Spinal cord (tissue), 9 donors: ENCODE measurements at regions not wholly inside any gene's neighbourhood (a gene's known extent, or its start where the extent isn't known, plus 50 kb on each side); places are given as distances from the start of the nearest gene placed in this dataset.
"Not testable (repeated sequence)": the region's sequence is repeated elsewhere in the genome, so short reads cannot be mapped to it uniquely, and the experiment has no call there.

Experiments
- DNase-seq, 6 donors: peaks; one replicate each; pipeline versions ENCODE4 v3.0.0 to v3.0.0-alpha.2; 2013 to 2015; ENCODE audit warnings: low spot score in 6 of 6, low read depth in 4 of 6
- H3K27ac ChIP-seq: one replicate; pipeline ENCODE4 v1.5.1; 2013; ENCODE audit warnings: low read depth, low read length, control low read depth
- H3K27me3 ChIP-seq: one replicate; pipeline ENCODE4 v1.6.1; 2013; ENCODE audit warnings: low read length; ENCODE audit not compliant: control insufficient read depth, insufficient read depth
- H3K36me3 ChIP-seq: one replicate; pipeline ENCODE4 v1.6.1; 2013; ENCODE audit warnings: low read length; ENCODE audit not compliant: control insufficient read depth, insufficient read depth
- H3K4me1 ChIP-seq: one replicate; pipeline ENCODE4 v1.6.1; 2013; ENCODE audit warnings: low read length; ENCODE audit not compliant: control insufficient read depth, insufficient read depth
- H3K4me3 ChIP-seq: one replicate; pipeline ENCODE4 v1.5.1; 2013; ENCODE audit warnings: low read depth, low read length, control low read depth
- H3K9me3 ChIP-seq: one replicate; pipeline ENCODE4 v1.6.1; 2013; ENCODE audit warnings: low read length; ENCODE audit not compliant: control insufficient read depth, insufficient read depth
- WGBS: methylation state at CpG from one replicate; pipeline ENCODE4 v1.1.5; 2013; ENCODE audit warnings: missing lambda C conversion rate; ENCODE audit not compliant: insufficient coverage; 5-methylcytosine and 5-hydroxymethylcytosine counted together
- donor health status: healthy.

DNA sequence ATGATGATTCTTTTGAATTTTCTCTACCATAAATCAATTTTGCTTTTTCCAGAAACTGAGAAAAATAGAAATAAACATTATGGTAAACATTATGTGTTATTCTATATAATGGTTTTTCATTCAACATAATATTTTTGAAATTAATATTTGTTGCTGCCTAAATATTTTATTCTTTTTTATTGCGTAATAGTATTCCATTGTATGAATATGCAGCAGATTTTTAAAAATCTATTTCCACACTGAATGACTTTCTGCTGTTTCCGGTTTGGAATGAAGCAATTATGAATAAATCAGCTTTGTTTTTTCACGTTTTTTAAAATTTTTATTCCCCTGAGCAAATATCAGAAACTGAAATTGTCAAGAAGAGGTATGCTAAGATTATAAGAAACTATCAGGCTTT is 335.2 kb upstream of the KCND2 start:
- Histone ChIP-seq H3K4me1 (no peaks in the 10 kb centered on the region), H3K4me3 (no peak overlapping the region), H3K36me3 (no peaks in the 10 kb centered on the region), H3K27ac (no peak overlapping the region), H3K9me3 (no peaks in the 10 kb centered on the region), H3K27me3 (no peaks in the 10 kb centered on the region)
- DNase-seq, result no peak
- no CpG with 5 or more reads among the region's 3 CpGs for WGBS

DNA sequence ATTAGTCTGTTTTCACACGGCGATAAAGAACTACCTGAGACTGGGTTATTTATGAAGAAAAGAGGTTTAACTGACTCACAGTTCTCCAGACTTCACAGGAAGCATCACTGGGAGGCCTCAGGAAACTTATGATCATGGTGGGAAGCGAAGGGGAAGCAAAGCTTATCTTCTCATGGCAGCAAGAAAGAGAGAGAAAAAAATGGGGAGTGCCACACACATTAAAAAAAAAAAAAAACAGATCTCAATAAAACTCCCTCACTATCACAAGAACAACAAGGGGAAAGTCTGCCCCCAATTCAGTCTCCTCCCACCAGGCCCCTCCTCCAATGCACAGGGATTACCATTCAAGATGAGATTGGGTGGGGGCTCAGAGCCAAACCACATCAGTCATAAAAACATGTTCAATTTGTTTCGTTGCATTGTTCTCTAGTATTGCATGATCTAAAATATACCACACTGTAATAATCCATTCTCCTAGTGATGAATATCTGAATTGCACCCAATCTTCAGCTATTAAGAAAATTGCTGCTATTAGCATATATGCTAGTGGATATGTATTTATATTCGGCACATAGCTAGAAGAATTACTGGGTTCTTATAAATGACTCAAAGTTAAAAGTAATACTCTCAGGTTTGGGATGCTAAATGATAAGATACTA is 328.9 kb upstream of the KCND2 start:
- DNase-seq, result no peak
- no CpG with 5 or more reads among the region's 5 CpGs for WGBS
- no peaks in the 10 kb centered on the region for H3K4me1 ChIP-seq
- H3K27ac ChIP-seq, result no peak overlapping the region
- H3K36me3 ChIP-seq, result no peaks in the 10 kb centered on the region
- no peaks in the 10 kb centered on the region for H3K9me3 ChIP-seq
- no peaks in the 10 kb centered on the region for H3K27me3 ChIP-seq
- no peak overlapping the region for H3K4me3 ChIP-seq

- no peak overlapping the region for H3K27ac ChIP-seq
- no peak for DNase-seq
- 80% methylated on average over 1 of the region's 1 CpG for WGBS
- H3K9me3 ChIP-seq, result no peaks in the 10 kb centered on the region
- H3K4me1 ChIP-seq, result no peaks in the 10 kb centered on the region
- H3K27me3 ChIP-seq, result no peaks in the 10 kb centered on the region
- H3K4me3 ChIP-seq, result no peak overlapping the region
- H3K36me3 ChIP-seq, result no peaks in the 10 kb centered on the region
Observed at GRCh38 chr7:119944601-119944972, 328.4 kb upstream of the KCND2 start.

DNA sequence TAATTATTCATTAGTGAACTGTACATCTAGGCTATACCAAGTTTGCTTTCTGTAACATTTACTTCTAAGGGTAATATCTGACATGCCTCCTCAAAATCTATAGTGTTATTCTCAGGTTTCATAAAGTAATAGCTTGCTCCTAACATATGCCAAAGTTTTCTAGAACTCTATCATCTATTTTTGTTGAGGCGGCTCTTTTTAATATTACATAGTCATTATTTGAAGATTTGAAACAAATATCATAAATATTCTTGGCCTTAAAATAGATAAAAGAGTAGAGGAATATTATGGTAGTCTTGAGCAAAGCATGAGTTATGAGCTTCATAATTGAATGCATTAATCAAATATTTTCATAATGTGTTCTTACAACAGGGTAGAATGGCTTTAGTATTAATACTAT is 327.2 kb upstream of the KCND2 start:
- Histone ChIP-seq H3K36me3 (no peaks in the 10 kb centered on the region), H3K4me1 (no peaks in the 10 kb centered on the region), H3K27me3 (no peaks in the 10 kb centered on the region), H3K4me3 (no peak overlapping the region), H3K27ac (no peak overlapping the region), H3K9me3 (no peaks in the 10 kb centered on the region)
- no CpG with 5 or more reads among the region's 1 CpG for WGBS
- DNase-seq, result no peak

- DNase-seq, result no peak
- Histone ChIP-seq H3K27ac (no peak overlapping the region), H3K36me3 (no peaks in the 10 kb centered on the region), H3K9me3 (no peaks in the 10 kb centered on the region), H3K4me3 (no peak overlapping the region), H3K27me3 (no peaks in the 10 kb centered on the region), H3K4me1 (no peaks in the 10 kb centered on the region)
- WGBS, result 100% methylated on average over 3 of the region's 5 CpGs
Observed at GRCh38 chr7:119949053-119949452, 323.9 kb upstream of the KCND2 start.

DNA sequence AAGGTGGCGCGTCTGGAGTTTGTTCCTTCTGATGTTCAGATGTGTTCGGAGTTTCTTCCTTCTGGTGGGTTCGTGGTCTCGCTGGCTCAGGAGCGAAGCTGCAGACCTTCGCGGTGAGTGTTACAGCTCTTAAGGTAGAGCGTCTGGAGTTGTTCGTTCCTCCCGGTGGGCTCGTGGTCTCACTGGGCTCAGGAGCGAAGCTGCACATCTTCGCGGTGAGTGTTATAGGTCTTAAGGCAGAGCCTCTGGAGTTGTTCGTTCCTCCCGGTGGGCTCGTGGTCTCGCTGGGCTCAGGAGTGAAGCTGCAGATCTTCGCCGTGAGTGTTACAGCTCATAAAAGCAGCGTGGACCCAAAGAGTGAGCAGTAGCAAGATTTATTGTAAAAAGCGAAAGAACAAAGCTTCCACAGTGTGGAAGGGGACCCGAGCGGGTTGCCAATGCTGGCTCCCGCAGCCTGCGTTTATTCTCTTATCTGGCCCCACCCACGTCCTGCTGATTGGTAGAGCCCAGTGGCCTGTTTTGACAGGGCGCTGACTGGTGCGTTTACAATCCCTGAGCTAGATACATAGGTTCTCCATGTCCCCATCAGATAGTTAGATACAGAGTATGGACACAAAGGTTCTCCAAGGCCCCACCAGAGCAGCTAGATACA is 322.5 kb upstream of the KCND2 start:
- not testable (repeated sequence) for H3K9me3 ChIP-seq, H3K4me1 ChIP-seq, H3K27ac ChIP-seq, H3K27me3 ChIP-seq, H3K4me3 ChIP-seq, H3K36me3 ChIP-seq, DNase-seq
- WGBS, result 97% methylated on average over 21 of the region's 30 CpGs

GRCh38 chr7:119951614-119952013 is 321.4 kb upstream of the KCND2 start:
- H3K9me3 ChIP-seq, H3K27ac ChIP-seq, DNase-seq, H3K36me3 ChIP-seq, H3K4me1 ChIP-seq, H3K4me3 ChIP-seq, H3K27me3 ChIP-seq: not testable (repeated sequence)
- 100% methylated on average over 6 of the region's 24 CpGs for WGBS

DNA sequence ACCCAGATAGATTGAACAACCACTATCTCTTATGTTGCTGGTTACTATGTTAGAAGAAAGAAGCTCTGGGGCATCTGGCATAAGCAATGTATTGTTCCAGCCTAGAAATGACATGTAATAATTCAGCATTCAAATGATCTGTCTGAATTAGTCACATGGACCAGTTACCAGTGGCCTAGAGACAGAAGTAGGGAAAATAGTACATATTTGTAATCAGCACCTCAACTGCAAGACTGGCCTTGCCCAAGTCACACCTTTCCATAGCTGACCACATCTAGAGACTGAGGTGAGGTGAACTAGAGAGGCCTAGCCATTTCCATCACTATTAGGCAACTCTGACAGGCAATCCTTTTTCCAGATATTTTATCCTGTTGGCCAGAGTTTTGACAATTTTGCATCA is 315.6 kb upstream of the KCND2 start:
- no peaks in the 10 kb centered on the region for H3K9me3 ChIP-seq
- no peak overlapping the region for H3K4me3 ChIP-seq
- no peaks in the 10 kb centered on the region for H3K4me1 ChIP-seq
- H3K27ac ChIP-seq, result no peak overlapping the region
- no peaks in the 10 kb centered on the region for H3K36me3 ChIP-seq
- no peaks in the 10 kb centered on the region for H3K27me3 ChIP-seq
- DNase-seq, result no peak

DNA sequence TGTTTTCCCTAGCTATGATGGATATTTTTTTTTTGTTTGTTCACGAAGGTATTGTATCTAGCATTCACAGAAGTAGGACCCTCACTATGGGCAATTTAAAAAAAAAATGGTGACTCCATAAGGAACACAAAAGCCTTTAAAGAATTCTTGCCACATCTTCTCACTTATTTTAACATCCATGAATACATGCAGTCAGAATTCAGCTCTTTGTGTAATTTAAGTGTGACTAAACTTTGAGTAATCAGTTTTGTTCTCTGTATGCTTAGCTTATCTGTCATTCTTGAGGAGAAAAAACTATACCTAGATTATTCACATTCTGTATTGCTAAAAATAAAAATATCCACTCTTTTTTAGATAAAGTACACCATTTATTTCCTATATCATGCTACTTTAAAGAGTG is 313.2 kb upstream of the KCND2 start:
- no peaks in the 10 kb centered on the region for H3K36me3 ChIP-seq
- H3K27ac ChIP-seq, result no peak overlapping the region
- WGBS, result no CpG with 5 or more reads among the region's 1 CpG
- H3K4me1 ChIP-seq, result no peaks in the 10 kb centered on the region
- no peak overlapping the region for H3K4me3 ChIP-seq
- DNase-seq, result no peak
- H3K27me3 ChIP-seq, result no peaks in the 10 kb centered on the region
- no peaks in the 10 kb centered on the region for H3K9me3 ChIP-seq

DNA sequence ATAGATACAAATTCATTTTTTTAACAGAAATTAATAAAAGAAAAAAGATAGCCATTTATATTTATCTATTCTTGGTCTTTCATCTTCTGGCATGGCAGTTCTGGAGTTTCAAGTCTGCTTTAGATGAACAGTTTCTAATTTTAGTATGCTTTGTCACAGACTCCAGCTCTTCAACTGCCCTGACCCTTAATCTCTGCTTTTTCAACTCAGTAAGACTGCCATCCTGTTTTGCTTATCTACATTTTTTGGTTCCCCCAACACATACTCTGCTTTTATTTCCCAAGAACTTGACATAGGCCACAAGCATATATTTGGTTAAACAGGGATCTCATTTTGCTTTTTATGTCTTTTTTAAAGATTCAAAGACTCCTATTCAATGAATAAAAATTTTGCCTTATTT is 309.3 kb upstream of the KCND2 start:
- Histone ChIP-seq H3K27ac (no peak overlapping the region), H3K9me3 (no peaks in the 10 kb centered on the region), H3K4me3 (no peak overlapping the region), H3K36me3 (no peaks in the 10 kb centered on the region), H3K4me1 (no peaks in the 10 kb centered on the region), H3K27me3 (no peaks in the 10 kb centered on the region)
- no peak for DNase-seq
